COLO668 (cell line): ENCODE measurements at regions not wholly inside any gene's neighbourhood (a gene's known extent, or its start where the extent isn't known, plus 50 kb on each side); places are given as distances from the start of the nearest gene placed in this dataset.
A peak's percentile ranks its signal among the peaks of the same experiment; 100 is the strongest.
"Not testable (repeated sequence)": the region's sequence is repeated elsewhere in the genome, so short reads cannot be mapped to it uniquely, and the experiment has no call there.

Experiments
- DNase-seq: peaks from one replicate; lab custom pipeline; 2025; ENCODE audit not compliant: unreplicated experiment; lab: John Stamatoyannopoulos, UW

DNA sequence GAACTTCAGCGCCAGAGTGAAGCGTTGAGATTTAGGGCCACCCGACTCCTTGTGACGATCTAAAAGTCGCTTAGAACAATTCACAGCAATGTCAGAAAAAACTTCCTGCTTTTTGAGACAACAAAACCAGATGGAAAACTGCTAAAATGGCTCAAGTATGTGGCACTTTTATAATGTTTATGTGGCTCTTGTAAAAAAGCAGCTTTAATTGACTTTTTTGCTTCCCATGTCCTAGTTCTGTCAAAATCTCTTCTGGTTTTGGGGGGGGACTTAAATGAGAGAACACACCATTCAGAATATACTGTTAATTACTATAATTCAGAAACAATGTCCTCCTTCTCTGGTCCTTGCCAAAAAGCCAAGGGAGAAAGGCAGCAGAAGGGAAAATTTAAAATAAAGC is 154.7 kb upstream of the LSM14A start:
- DNase-seq, result no peak

DNA sequence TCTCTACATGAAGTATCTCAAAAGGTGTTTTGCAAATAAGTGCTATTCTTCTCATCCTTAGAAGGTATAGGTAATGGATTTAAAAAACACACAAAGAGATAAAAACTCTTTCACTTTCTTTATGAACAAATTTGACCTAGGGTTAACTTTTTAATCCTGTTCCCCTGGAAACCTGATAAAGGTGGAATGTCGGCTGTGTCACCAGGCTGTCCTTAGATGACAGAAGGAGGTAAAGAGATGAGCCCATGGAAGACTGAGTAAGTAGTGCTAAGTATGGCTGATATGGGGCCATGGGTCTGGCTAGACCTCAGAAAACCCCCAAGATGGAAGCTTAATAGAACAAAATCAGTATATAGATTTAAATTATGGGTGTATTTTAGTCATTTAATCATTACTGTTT is 153.8 kb upstream of the LSM14A start:
- no peak for DNase-seq

DNA sequence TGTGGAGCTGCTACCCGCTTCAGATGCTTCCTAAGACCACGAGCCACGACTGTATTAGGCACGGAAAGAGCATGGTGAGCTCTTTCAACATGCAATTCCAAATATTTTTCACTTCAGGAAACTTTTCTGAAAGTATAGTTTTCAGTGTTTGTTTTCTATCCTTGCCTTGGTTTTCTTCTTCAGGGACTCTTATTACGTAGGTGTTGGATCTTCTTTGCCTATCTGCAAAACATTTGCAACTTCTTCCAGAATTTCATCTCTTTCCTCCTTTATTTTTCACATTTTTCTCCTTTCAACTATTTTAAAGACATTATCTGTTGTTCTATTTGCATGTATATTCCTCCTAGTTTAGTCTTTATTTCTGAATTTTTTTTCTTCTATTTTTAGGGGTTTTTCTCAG is 148.9 kb upstream of the LSM14A start:
- DNase-seq, result no peak

DNA sequence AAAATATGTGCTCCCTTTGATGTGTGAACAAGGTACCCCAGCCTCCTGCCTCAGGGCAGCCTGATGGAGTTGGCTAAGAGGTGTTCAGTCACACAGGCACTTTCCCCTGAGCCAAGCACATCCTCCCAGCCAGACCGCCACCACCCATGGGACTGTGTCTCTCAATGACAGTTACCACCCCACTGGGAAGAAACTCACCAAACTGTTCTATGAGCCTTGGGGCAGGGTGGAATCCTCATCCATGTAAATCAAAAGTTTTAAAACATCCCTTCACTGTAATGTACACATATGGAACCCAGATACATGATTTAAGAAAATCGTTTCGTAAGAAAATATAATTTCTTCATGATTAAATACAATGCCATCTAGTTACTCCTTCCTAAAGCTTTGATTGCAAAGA is 138.4 kb upstream of the LSM14A start:
- DNase-seq, result no peak

DNA sequence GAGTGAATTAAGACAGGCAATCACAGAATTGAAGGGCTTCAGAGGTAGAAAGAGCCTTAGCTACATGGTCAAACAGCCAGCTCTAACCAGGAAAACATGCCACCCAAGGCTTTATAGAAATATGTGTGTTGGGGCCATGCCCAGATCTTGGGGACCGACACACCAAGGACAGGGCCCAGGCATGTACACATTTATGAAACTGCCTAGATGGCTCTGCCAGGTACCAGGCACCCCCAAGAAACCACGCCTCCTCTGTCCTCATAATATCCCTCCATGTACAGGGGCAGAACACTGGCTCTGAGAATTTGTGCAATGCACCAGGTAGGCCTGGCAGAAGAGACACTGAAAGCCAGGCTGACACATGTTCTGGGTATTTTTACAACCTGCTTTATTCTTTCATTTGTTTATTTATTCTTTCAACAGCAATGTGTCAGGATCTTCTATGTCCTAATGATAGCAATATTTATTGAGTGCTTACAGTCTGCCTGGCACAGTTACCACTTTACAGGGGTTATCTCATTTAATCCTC is 137.9 kb upstream of the LSM14A start:
- no peak for DNase-seq

DNA sequence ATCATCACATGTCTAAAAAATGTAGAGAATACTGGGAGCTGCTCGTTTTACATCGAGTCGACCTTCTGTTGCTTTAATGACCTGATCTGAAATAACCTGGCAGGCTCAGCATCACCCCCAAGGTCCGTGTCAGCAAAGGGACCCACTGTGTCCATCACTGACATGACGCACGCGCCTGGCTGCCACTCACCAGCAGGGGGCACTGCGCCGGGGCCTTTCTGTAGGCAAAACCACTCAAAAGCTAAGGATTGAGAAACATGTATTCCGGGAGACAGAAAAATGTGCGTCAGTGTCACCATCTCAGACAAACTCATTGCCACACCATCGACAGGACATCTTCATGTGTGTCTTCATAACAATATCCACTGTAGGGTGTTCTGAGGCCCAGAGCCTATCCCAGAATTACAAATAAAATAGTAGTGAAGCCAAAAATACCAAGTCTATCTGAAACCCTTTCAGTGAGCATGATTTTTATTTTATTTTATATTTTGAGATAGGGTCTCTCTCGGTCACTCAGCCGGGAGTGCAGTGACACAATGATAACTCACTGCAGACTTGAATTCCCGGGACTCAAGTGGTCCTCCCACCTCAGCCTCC is 130.3 kb upstream of the LSM14A start:
- DNase-seq, result peak; percentile 43

DNA sequence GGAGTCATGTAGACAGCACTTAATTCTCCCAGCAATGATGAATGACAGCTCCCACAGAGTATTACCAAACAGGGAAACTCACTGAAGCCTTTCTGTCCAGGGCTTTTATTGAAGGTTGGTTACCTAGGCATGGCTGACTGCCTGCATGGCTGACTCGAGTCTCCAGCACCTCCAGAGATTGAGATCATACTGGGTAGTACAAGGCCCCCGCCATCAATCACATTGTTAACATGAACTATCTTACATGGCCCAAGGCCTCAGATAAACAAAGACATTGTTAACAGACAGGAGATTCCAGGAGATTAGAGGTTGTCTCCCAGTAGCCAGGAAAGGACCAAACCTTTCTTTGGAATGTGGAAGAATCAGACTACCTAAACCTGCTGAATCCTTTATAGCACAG is 128.3 kb upstream of the LSM14A start:
- DNase-seq, result no peak

DNA sequence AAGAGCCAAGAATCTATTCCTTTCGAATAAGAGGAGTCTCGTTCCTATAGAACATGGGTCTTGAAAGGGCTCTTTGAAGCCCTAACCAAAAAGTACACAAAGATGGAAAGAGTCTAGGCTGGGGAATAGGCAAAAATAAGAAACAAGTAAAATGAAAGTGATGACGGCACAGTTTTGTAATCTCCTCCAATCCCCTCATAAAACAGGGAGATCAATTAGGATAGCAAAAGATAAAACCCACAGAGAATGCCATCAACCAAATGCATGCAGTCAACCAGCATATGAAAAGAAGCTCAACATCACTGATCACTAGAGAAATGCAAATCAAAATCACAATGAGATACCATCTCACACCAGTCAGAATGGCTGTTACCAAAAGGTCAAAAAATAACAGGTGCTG is 122.4 kb upstream of the LSM14A start:
- no peak for DNase-seq

DNA sequence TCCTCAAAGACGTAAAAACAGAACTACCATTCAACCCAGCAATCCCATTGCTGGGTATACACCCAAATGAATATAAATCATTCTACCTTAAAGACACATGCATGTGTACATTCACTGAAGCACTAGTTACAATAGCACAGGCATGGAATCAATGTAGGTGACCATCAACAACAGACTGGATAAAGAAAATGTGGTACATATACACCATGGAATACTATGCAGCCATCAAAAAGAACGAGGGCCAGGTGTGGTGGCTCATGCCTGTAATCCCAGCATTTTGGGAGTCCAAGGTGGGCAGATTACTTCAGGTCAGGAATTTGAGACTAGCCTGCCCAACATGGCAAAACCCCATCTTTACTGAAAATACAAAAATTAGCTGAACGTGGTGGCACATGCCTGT is 121.9 kb upstream of the LSM14A start:
- DNase-seq, result not testable (repeated sequence)

DNA sequence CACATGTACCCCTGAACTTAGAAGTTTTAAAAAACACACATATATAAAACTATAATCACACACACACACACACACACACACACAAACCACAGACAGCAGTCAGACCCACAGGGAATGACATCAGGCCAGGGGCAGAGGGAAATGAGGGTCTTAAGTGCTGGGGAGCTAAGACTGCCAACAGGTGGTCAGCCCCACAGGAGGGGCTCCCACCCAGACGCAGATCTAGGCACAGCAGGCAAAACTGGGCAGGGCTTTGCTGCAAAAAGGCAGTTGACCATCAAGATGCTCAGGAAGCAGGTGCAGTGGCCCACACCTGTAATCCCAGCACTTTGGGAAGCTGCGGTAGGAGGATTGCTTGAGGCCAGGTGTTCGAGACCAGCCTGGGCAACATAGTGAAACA is 121.0 kb upstream of the LSM14A start:
- no peak for DNase-seq

DNA sequence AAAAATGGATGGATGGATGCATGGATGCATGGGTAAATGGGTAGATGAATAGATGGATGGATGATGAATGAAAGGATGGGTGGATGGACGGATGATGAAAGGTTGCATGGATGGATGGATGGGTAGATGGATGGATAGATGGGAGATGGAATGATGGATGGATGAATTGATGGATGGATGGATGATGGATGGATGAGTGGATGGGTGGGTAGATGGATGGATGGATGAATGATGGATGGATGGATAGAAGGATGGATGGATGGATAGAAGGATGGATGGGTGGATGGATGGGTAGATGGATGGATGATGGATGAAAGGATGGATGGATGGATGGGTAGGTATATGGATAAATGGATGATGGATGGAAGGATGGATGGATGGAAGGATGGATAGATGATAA is 115.1 kb upstream of the LSM14A start:
- no peak for DNase-seq

DNA sequence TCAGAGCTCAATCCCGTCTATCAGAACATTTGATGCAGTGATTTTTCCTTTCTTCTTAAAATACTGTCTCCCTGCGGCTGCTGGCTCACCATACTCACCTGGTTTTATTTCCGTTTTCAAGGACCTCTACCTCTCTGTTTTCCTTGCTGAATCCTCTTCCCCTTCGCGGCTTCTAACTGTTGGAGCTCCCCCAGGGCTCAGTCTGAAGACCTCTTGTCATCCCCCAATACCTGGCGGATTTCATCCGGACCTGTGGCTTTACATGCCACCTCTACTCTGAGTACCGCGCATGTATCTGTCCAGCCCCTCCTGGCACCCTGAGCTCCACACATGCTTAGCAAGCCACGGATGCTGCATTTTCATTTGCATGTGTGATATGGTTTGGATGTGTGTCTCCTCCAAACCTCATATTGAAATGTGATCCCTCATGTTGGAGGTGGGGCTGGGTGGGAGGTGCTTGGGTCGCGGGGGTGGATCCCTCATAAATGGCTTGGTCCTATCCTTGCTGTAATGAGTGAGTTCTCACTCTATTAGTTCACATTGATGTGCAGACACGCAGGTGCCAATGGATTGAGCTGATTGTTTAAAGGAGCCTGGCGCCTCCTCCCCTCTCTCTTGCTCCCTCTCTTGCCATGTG is 106.2 kb upstream of the LSM14A start:
- DNase-seq, result no peak

DNA sequence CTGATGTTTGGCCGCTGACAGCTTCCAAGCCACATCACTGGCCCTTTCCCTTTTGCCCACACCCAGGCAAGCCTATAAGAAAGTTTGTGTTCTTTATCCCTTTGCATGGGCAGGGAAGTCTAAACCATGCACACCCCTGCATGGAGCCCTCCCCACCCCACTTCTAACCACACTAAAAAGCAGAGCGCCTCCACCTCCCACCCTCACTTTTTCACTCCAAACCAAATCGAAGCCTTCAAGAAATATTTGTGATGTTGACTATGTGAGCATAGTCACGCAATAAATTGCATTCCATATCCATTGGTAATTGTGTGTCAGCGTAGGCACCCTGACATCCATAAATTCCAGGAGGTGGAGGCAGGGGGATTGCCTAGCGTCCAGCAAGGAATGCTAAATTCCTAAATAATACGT is 104.4 kb upstream of the LSM14A start:
- no peak for DNase-seq

DNA sequence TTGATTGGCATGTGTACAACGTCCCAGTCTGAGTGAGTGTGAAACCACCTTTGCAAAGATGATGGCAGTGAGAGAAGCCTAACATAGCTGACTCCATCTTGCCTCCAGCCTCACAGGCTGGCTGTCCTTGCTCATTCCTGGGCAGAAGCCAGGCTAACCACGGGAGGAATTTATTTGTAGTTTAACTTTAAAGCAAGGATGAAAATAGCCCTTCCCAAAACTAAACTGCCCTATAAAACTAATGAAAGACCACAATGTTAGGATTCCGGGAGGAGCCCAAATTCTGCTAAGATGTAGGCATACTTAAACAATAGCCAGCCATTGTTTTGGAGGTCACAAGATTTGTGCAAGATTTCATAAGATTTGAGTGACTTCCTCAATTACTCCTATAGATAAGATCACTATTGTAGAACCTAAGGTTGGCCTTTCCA is 96.6 kb upstream of the LSM14A start:
- no peak for DNase-seq

DNA sequence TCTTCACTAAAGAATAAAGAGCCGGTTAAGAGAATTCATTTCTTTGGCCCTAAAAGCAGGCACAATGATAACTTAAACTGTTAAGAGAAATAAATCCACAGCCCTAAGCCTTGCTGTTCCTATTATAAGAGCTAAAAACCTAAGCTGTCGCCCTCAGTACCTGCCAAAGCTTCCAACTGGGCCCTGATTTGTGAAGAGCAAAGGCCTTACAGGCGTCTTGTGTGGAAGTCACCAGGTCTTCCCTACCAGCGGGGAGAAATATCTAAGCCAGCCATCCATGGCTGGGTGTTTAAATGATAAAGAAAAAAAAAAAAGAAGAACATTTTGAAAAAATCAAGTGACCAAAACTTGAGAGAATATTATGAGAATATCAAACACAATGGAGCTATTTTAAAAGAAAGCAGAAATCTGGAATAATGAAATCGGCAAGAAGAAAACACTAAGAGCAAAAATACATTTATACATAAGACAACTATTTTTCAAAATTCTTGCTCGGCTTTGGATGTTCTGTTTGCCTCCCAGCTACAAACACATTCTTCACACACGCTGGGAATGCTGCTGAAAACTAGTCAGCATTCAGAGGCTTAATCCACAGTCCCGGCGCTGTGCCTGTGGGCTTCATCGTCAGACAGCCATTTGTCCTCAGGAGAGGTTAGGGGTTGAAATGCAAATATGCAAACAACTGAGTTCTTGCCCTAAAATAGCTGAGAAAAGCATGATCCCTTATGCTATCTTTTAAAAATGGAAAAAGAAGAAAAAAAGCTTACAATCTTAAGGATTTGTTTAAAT is 89.8 kb upstream of the LSM14A start:
- no peak for DNase-seq

DNA sequence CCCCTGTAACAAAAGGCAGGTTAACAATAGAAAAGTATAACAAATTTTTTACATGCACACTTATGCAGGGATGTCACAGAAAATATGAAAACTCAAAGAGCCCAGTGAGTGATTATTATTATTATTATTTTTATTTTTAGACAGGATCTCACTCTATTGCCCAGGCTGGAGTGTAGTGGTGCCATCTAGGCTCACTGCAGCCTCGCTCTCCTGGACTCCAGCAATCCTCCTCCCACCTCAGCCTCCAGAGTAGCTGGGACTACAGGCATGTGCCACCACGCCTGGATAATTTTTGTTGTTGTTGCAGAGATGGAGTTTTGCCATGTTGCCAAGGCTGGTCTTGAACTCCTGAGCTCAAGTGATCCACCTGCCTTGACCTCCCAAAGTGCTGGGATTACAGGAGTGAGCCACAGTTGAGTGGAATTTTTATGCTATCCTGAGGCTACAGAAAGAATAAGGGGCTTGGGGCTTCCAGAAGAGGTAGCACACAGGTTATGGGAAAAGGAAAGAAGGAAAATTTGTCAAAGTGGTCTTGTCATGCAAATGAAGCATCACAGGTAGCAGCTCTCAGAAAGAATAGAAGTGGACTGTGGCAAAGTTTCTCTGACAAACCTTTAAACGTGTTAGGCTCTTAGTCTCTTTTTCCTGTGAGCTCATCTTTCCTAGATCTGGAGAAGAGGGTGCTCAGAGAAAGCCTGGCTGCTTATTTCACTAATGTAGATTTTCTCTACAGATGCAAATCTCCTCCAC is 87.7 kb upstream of the LSM14A start:
- no peak for DNase-seq

DNA sequence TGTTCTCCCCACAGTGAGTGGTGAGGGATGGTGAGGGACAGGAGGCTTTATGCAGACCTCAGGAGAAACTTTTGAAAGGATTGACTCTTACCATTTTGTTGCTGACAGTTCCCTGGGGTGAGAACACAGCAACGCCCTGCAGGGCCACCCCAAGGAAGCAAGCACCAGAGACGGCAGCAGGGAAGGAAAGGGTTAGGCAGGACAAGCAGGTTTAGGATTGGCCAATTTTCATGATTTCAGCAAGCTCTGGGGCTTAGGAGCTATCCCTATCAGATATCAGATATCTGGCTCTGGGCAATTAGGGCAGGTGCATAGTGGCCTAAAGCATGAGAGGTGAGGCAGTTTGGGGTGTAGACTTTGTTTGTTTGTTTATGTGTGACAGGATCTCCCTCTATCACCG is 87.0 kb upstream of the LSM14A start:
- no peak for DNase-seq

DNA sequence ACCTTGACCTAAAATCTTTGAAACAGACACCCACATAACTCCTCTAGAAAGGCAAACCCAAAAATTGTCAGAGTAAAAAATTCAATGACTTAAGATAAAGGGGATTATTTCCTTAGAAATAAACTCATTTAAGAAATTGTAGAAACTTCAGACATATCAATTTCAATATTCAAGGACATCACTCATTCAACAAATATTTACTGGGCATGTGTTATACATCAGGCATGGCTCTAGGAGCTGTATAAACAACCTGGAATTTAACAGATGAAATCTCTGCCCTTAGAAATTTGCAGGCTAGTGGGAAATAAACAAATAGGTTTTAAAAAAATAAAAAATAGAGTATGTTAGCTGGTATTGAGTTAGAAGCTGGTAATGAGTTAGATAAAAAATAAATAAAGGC is 84.0 kb upstream of the LSM14A start:
- no peak for DNase-seq

DNA sequence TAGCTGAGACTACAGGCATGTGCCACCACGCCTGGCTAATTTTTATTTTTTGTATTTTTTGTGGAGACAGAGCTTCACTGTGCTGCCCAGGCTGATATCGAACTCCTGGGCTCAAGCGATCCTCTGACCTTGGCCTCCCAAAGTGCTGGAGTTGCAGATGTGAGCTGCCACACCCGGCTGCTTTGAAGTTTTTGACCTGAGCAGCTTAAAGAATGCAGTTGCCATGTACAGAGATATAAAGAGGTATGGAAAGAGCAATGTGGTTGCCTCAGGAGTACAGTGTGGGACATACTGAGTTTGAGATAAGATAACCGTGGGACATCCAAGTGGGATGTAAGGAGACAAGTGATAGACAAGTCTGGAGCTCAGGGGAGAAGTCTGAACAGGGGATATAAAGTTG is 82.7 kb upstream of the LSM14A start:
- DNase-seq, result no peak

DNA sequence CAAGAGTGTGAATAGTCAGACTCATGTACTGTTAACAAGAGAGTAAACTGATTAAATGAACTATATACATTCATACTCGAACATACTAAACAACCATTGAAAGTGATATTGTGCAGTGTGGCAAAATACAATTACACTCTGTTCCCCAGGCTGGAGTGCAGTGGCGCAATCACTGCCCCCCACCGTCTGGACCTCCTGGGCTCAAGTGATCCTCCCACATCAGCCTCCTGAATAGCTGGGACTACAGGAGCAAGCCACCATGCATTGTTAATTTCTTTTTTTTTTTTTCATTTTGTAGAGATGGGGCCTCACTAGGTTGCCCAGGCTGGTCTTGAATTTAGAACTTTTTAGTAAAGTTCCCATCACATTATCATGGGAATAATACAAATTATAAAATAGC is 77.3 kb upstream of the LSM14A start:
- DNase-seq, result no peak

DNA sequence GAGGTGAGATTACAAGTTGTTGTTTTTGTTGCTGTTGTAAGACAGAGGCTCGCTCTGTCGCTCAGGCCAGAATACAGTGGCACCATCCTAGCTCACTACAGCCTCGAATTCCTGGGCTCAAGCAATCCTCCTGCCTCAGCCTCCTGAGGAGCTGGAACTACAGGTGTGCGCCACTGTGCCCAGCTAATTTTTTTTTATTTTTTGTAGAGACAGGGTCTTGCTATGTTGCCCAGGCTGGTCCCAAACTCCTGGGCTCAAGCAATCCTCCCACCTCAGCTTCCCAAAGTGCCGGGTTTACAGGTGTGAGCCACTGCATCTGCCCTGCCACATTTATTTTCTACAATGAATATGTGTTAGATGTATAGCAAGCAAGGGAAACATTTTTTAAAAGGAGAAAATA is 76.9 kb upstream of the LSM14A start:
- not testable (repeated sequence) for DNase-seq
